ENCODE measurements at regions not wholly inside any gene's neighbourhood (a gene's known extent, or its start where the extent isn't known, plus 50 kb on each side); places are given as distances from the start of the nearest gene placed in this dataset.

DNA sequence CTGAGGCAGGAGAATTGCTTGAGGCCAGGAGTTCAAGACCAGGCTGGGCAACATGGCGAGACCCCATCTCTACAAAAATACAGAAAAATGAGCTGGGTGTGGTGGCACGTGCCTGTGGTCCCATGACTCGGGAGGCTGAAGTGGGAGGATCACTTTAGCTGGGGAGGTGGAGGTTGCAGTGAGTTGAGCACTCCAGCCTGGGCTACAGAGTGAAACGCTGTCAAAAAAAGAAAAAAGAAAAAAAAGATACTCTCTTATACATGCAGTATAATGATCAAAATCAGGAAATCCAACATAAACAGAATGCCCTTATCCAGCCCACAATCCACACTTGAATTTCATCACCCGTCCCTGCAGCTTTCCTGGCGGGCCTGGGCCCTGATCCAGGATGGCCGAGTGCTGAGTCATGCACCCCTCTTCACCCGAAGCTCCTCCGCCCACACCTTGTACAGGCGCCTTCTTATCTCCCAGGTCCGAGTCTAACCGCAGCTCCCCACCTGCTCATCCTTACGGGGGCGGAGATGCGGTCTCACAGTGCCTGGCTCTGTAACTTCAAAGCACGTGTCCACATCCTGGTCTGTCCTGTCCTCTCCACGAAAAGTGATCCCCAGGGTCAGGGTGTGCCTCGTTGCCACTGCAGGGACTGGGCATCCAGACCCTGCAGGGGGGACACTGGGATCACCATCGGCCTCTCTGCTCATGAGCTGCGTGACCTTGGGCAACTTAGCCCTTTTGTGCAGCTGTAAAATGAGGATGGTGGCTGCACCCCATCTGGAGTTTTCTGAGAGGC lies 120.2 kb upstream of the SLC45A1 start:
- Histone ChIP-seq H3K9me3 (ENCODE audit: low read depth, low read length) (no peaks in the 10 kb centered on the region), H3K79me2 (ENCODE audit: insufficient read depth, low read length) (no peaks in the 10 kb centered on the region), H4K20me1 (ENCODE audit: insufficient read depth, low read length) (no peaks in the 10 kb centered on the region), H2AFZ (ENCODE audit: low read length) (no peak overlapping the region), H3K36me3 (ENCODE audit: insufficient read depth, low read length) (no peaks in the 10 kb centered on the region), H3K27me3 (ENCODE audit: insufficient read depth, low read length) (no peaks in the 10 kb centered on the region), H3K4me2 (ENCODE audit: insufficient read depth, low read length) (peak overlapping the region; percentile 63), H3K4me3 (ENCODE audit: insufficient read depth, low read length) (peak overlapping the region; percentile 35), H3K4me1 (ENCODE audit: insufficient read depth, low read length) (peaks cover 43% of the 10 kb centered on the region), H3K27ac (ENCODE audit: low read depth, low read length) (peak overlapping the region; percentile 75)
- TF ChIP-seq, protein P1, sequence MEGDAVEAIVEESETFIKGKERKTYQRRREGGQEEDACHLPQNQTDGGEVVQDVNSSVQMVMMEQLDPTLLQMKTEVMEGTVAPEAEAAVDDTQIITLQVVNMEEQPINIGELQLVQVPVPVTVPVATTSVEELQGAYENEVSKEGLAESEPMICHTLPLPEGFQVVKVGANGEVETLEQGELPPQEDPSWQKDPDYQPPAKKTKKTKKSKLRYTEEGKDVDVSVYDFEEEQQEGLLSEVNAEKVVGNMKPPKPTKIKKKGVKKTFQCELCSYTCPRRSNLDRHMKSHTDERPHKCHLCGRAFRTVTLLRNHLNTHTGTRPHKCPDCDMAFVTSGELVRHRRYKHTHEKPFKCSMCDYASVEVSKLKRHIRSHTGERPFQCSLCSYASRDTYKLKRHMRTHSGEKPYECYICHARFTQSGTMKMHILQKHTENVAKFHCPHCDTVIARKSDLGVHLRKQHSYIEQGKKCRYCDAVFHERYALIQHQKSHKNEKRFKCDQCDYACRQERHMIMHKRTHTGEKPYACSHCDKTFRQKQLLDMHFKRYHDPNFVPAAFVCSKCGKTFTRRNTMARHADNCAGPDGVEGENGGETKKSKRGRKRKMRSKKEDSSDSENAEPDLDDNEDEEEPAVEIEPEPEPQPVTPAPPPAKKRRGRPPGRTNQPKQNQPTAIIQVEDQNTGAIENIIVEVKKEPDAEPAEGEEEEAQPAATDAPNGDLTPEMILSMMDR (IDR thresholded peaks at IDR 0.05; ENCODE audit: extremely low read depth, low read depth, low read length) = no peak
- peak; percentile 94 for DNase-seq (ENCODE audit: insufficient read length, low spot score, missing footprints)

DNA sequence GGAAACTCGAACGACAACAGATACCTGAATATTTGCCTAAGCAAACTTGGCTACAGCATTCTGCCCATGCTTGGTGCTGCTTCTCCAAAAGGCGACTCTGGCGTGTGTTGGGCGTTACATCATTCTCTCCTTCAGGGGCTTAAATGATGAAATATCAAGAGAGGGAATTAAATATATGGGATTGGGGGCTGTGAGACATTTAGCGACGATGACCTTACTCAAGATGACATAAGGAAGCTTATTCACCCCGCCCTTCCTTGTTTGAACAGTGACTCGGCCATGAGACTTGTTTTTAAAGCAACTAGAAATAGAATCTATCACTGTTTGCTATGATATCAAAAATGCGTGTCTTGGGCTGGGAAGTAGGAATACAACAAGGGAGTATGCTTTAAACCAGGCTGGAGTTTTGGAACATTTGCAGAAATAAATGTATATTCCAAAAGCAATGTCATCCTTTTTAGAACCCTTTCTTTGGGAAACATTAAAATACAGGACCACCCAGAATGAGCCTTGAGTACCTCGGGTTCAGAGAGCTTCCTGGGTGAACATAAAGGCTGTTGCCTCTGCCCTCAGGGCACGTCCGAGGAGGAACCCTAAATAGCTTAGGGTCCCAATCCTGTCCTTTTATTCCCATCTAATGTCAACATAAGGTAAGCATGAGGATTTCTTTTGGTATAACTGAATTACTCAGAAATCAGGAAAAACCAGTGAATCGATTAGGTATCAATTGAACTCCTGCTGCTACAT lies 123.3 kb upstream of the SLC45A1 start:
- peak overlapping the region; percentile 71 for H3K4me2 ChIP-seq (ENCODE audit: insufficient read depth, low read length)
- no peaks in the 10 kb centered on the region for H3K27me3 ChIP-seq (ENCODE audit: insufficient read depth, low read length)
- H3K4me3 ChIP-seq (ENCODE audit: insufficient read depth, low read length) = peak overlapping the region; percentile 26
- H3K4me1 ChIP-seq (ENCODE audit: insufficient read depth, low read length) = peaks cover 28% of the 10 kb centered on the region
- H3K79me2 ChIP-seq (ENCODE audit: insufficient read depth, low read length) = no peaks in the 10 kb centered on the region
- no peaks in the 10 kb centered on the region for H4K20me1 ChIP-seq (ENCODE audit: insufficient read depth, low read length)
- no peaks in the 10 kb centered on the region for H3K9me3 ChIP-seq (ENCODE audit: low read depth, low read length)
- DNase-seq (ENCODE audit: insufficient read length, low spot score, missing footprints) = peak; percentile 94
- H3K36me3 ChIP-seq (ENCODE audit: insufficient read depth, low read length) = no peaks in the 10 kb centered on the region
- H2AFZ ChIP-seq (ENCODE audit: low read length) = peak overlapping the region; percentile 66
- TF ChIP-seq, protein P1 (IDR thresholded peaks at IDR 0.05; ENCODE audit: extremely low read depth, low read depth, low read length) = no peak
- peak overlapping the region; percentile 93 for H3K27ac ChIP-seq (ENCODE audit: low read depth, low read length)

DNA sequence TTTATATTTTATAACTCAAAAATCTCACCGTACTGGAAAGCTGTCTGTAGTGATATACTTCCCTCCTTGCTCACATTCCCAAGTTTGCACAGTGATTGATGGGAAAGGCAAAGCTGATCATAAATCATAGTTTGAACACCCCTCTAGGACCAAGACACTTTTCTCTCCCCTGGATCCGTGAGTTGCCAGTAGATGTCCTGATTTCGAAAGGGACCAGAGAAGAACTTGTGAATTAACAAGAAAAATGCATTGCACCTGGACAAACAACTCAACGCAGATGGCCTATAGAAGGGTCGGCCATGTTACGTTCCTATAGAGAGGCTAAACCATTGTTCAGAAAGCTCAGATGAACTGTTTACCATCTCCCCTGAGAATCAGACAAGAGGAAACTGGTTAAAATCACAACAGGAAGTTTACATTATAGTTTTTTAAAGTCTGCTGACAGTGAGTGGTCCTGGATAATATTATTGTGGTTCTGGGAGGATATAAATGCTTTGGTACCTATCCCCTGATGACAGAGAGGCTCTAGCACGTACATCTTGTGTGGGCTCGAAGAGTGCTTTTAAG lies 124.0 kb upstream of the SLC45A1 start:
- Histone ChIP-seq H3K27ac (ENCODE audit: low read depth, low read length) (peak overlapping the region; percentile 93), H2AFZ (ENCODE audit: low read length) (peak overlapping the region; percentile 36), H4K20me1 (ENCODE audit: insufficient read depth, low read length) (no peaks in the 10 kb centered on the region), H3K36me3 (ENCODE audit: insufficient read depth, low read length) (no peaks in the 10 kb centered on the region), H3K27me3 (ENCODE audit: insufficient read depth, low read length) (no peaks in the 10 kb centered on the region), H3K4me1 (ENCODE audit: insufficient read depth, low read length) (peaks cover 30% of the 10 kb centered on the region), H3K79me2 (ENCODE audit: insufficient read depth, low read length) (no peaks in the 10 kb centered on the region), H3K4me3 (ENCODE audit: insufficient read depth, low read length) (no peak overlapping the region), H3K9me3 (ENCODE audit: low read depth, low read length) (no peaks in the 10 kb centered on the region), H3K4me2 (ENCODE audit: insufficient read depth, low read length) (peak overlapping the region; percentile 71)
- TF ChIP-seq, protein P1 (IDR thresholded peaks at IDR 0.05; ENCODE audit: extremely low read depth, low read depth, low read length) = no peak
- no peak for DNase-seq (ENCODE audit: insufficient read length, low spot score, missing footprints)

DNA sequence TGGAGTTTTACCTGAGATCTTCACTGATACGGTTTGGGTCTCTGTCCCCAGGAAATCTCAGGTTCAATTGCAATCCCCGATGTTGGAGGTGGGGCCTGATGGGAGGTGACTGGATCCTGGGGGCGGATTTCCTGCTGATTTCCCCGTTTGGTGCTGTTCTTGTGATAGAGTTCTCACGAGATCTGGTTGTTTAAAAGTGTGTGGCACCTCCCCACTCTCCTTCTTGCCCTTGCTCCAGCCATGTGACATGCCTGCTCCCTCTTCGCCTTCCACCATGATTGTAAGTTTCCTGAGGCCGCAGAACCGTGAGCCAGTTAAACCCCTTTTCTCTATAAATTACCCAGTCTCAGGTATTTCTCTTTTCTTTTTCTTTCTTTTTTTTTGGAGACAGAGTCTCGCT lies 126.4 kb upstream of the SLC45A1 start:
- Histone ChIP-seq H3K36me3 (ENCODE audit: insufficient read depth, low read length) (no peaks in the 10 kb centered on the region), H2AFZ (ENCODE audit: low read length) (no peak overlapping the region), H3K27me3 (ENCODE audit: insufficient read depth, low read length) (no peaks in the 10 kb centered on the region), H3K4me1 (ENCODE audit: insufficient read depth, low read length) (peaks cover 17% of the 10 kb centered on the region), H4K20me1 (ENCODE audit: insufficient read depth, low read length) (no peaks in the 10 kb centered on the region), H3K27ac (ENCODE audit: low read depth, low read length) (no peak overlapping the region), H3K4me2 (ENCODE audit: insufficient read depth, low read length) (no peak overlapping the region), H3K4me3 (ENCODE audit: insufficient read depth, low read length) (no peak overlapping the region), H3K79me2 (ENCODE audit: insufficient read depth, low read length) (no peaks in the 10 kb centered on the region), H3K9me3 (ENCODE audit: low read depth, low read length) (no peaks in the 10 kb centered on the region)
- TF ChIP-seq, protein P1 (IDR thresholded peaks at IDR 0.05; ENCODE audit: extremely low read depth, low read depth, low read length) = no peak
- DNase-seq (ENCODE audit: insufficient read length, low spot score, missing footprints) = no peak
